Fibroblast of the aortic adventitia (primary cell): ENCODE measurements at regions not wholly inside any gene's neighbourhood (a gene's known extent, or its start where the extent isn't known, plus 50 kb on each side); places are given as distances from the start of the nearest gene placed in this dataset.

ENCODE experiments used
- DNase-seq: peaks from one replicate; pipeline ENCODE4 v3.0.0-alpha.2; 2010; ENCODE audit warnings: low read depth
- H3K4me3 ChIP-seq: 2 replicates; pipeline ENCODE4 v1.5.1; 2011; ENCODE audit warnings: low read depth, mild to moderate bottlenecking, control low read depth, low read length, moderate library complexity
- CTCF ChIP-seq: IDR thresholded peaks from 2 replicates; pipeline ENCODE4 v1.5.1; 2011; ENCODE audit warnings: mild to moderate bottlenecking, low read length, control low read depth, inconsistent platforms; ENCODE audit not compliant: insufficient read depth

- DNase-seq, result no peak
- H3K4me3 ChIP-seq, result no peak overlapping the region
- no peak for TF ChIP-seq CTCF
Measured at GRCh38 chr11:15607361-15608036, 492.8 kb downstream of the INSC start.

- no peak for TF ChIP-seq CTCF
- no peak for DNase-seq
- H3K4me3 ChIP-seq, result no peak overlapping the region
Measured at GRCh38 chr11:15609445-15609844, 494.7 kb downstream of the INSC start.

- no peak for TF ChIP-seq CTCF
- DNase-seq, result no peak
- H3K4me3 ChIP-seq, result no peak overlapping the region
Measured at GRCh38 chr11:15610881-15611280, 496.2 kb downstream of the INSC start.

- H3K4me3 ChIP-seq, result no peak overlapping the region
- peak; percentile 8 for DNase-seq
- no peak for TF ChIP-seq CTCF
Measured at GRCh38 chr11:15613251-15613650, 498.5 kb downstream of the INSC start.

GRCh38 chr11:15613789-15614188, 499.1 kb downstream of the INSC start:
- no peak overlapping the region for H3K4me3 ChIP-seq
- peak; percentile 11 for DNase-seq
- no peak for TF ChIP-seq CTCF

- no peak for DNase-seq
- TF ChIP-seq CTCF, result no peak
- H3K4me3 ChIP-seq, result no peak overlapping the region
Measured at GRCh38 chr11:15615398-15616096, 500.8 kb downstream of the INSC start.
